ENCODE measurements at regions not wholly inside any gene's neighbourhood (a gene's known extent, or its start where the extent isn't known, plus 50 kb on each side); places are given as distances from the start of the nearest gene placed in this dataset.

DNA sequence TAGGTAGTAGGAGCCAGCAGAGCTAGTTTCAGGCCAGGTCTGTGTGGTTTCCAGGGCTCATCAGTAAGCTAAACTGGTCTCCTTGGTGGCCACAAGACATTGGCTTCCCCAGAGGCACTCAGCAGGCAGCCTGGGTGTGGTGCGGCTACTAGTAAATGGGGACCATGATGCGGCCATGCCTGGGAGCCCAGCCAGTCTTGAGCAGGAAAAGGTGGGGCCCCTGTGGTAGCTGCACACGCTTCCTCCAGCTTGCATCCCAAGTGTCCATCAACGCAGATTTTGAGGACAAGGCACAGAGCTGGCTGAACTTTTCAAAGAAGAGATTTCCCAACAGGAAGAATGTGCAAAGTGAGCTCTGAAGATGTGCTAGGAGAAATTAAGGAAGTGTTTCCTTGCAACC lies 107.4 kb upstream of the NAA20 start:
- TF ChIP-seq, protein P1, sequence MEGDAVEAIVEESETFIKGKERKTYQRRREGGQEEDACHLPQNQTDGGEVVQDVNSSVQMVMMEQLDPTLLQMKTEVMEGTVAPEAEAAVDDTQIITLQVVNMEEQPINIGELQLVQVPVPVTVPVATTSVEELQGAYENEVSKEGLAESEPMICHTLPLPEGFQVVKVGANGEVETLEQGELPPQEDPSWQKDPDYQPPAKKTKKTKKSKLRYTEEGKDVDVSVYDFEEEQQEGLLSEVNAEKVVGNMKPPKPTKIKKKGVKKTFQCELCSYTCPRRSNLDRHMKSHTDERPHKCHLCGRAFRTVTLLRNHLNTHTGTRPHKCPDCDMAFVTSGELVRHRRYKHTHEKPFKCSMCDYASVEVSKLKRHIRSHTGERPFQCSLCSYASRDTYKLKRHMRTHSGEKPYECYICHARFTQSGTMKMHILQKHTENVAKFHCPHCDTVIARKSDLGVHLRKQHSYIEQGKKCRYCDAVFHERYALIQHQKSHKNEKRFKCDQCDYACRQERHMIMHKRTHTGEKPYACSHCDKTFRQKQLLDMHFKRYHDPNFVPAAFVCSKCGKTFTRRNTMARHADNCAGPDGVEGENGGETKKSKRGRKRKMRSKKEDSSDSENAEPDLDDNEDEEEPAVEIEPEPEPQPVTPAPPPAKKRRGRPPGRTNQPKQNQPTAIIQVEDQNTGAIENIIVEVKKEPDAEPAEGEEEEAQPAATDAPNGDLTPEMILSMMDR (conservative IDR thresholded peaks at IDR 0.05) = no peak
- TF ChIP-seq ZFX (IDR thresholded peaks at IDR 0.05) = no peak
